HFF-Myc (cell line): ENCODE measurements at regions not wholly inside any gene's neighbourhood (a gene's known extent, or its start where the extent isn't known, plus 50 kb on each side); places are given as distances from the start of the nearest gene placed in this dataset.

Source experiments
- DNase-seq: peaks from one replicate; pipeline ENCODE4 v3.0.0-alpha.2; 2011; ENCODE audit warnings: low read depth; ENCODE audit errors: extremely low read depth
- H3K4me3 ChIP-seq: replicated peaks from 2 replicates; pipeline ENCODE4 v1.5.1; 2011; ENCODE audit warnings: low read depth, mild to moderate bottlenecking, control low read depth, low read length
- TF ChIP-seq, protein P1 (sequence below): IDR thresholded peaks from 2 replicates; pipeline ENCODE4 v1.5.1; 2012; ENCODE audit warnings: mild to moderate bottlenecking, low read depth, low read length, control low read depth; ENCODE audit errors: missing control alignments

DNA sequence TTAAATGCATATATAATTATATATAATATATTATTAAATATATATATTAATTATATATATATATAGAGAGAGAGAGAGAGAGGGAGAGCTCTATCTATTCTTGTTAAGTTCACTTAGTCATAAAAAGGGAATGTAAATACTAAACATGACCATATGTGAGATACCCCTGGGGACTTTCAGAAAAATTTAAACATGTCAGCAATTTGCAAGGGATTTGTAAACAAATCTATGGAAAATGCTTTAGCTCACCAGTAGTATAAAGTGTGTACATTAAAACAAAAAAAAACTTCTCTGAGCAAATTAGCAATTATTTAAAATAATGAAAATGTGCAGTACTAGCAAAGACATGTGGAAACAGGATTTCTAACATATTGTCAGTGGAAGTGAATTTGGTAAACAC is 1755.5 kb downstream of the PCDH19 start:
- no peak overlapping the region for H3K4me3 ChIP-seq
- no peak for DNase-seq
- TF ChIP-seq, protein P1, sequence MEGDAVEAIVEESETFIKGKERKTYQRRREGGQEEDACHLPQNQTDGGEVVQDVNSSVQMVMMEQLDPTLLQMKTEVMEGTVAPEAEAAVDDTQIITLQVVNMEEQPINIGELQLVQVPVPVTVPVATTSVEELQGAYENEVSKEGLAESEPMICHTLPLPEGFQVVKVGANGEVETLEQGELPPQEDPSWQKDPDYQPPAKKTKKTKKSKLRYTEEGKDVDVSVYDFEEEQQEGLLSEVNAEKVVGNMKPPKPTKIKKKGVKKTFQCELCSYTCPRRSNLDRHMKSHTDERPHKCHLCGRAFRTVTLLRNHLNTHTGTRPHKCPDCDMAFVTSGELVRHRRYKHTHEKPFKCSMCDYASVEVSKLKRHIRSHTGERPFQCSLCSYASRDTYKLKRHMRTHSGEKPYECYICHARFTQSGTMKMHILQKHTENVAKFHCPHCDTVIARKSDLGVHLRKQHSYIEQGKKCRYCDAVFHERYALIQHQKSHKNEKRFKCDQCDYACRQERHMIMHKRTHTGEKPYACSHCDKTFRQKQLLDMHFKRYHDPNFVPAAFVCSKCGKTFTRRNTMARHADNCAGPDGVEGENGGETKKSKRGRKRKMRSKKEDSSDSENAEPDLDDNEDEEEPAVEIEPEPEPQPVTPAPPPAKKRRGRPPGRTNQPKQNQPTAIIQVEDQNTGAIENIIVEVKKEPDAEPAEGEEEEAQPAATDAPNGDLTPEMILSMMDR = no peak
